RWPE2 (cell line): ENCODE measurements at regions not wholly inside any gene's neighbourhood (a gene's known extent, or its start where the extent isn't known, plus 50 kb on each side); places are given as distances from the start of the nearest gene placed in this dataset.

Experiments
- ATAC-seq: fragments of 200-7000 bp; cut with Tn5 transposase; 3 replicates; pipeline ENCODE4 v1.9.1; 2021; ENCODE audit warnings: low read depth
- DNase-seq: peaks from one replicate; pipeline ENCODE4 v3.0.0-alpha.2; 2020; ENCODE audit warnings: low spot score
- H3K27ac ChIP-seq: fragments of 450-650 bp; 2 replicates; pipeline ENCODE4 v1.5.1; 2017; ENCODE audit warnings: mild to moderate bottlenecking; ENCODE audit not compliant: poor library complexity, severe bottlenecking
- H3K27me3 ChIP-seq: fragments of 250-450 bp; sonication (Bioruptor Pico); 2 replicates; pipeline ENCODE4 v1.5.1; 2021; ENCODE audit warnings: mild to moderate bottlenecking, moderate library complexity; ENCODE audit not compliant: insufficient read depth, poor library complexity, severe bottlenecking
- H3K36me3 ChIP-seq: fragments of 250-450 bp; sonication (Bioruptor Pico); 2 replicates; pipeline ENCODE4 v1.5.1; 2020; ENCODE audit warnings: low read depth, mild to moderate bottlenecking, moderate library complexity
- H3K4me1 ChIP-seq: fragments of 250-450 bp; sonication (Bioruptor Pico); 2 replicates; pipeline ENCODE4 v1.5.1; 2021; ENCODE audit warnings: mild to moderate bottlenecking, moderate library complexity; ENCODE audit not compliant: insufficient read depth, poor library complexity, severe bottlenecking
- H3K4me3 ChIP-seq: fragments of 250-450 bp; sonication (Bioruptor Pico); 2 replicates; pipeline ENCODE4 v1.5.1; 2021; ENCODE audit warnings: mild to moderate bottlenecking, moderate library complexity; ENCODE audit not compliant: severe bottlenecking
- H3K9me3 ChIP-seq: fragments of 250-450 bp; sonication (Bioruptor Pico); 2 replicates; pipeline ENCODE4 v1.5.1; 2021; ENCODE audit warnings: mild to moderate bottlenecking, moderate library complexity; ENCODE audit not compliant: severe bottlenecking
- TF ChIP-seq, protein P1 (sequence below): fragments of 450-650 bp; IDR thresholded peaks from one replicate; pipeline ENCODE4 v1.5.1; 2017; ENCODE audit warnings: mild to moderate bottlenecking, moderate library complexity; ENCODE audit not compliant: poor library complexity, severe bottlenecking

DNA sequence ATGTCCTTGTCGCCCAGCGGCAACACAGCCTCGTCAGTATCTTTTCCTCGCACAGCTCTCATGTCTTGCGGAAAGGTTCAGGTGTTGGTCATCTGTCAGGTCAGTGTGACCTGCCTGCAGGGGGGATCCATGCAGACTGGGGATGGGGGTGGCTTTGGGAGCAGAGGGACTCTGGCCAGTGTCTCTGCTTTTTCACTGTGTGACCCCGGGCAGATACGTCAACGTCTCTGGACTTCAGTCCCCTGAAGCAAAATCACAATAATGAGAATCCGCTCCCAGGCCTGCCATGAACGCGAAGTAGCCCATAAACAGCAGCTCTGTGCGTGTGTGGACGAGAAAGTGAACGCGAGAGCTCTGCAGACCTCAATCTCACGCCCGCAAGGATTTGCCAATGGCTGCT lies 75.7 kb upstream of the FCN1 start:
- no peaks in the 10 kb centered on the region for H3K4me1 ChIP-seq
- H3K4me3 ChIP-seq: no peak overlapping the region
- H3K27me3 ChIP-seq: peaks cover 15% of the 10 kb centered on the region
- H3K27ac ChIP-seq: no peak overlapping the region
- ATAC-seq: no peak
- TF ChIP-seq, protein P1, sequence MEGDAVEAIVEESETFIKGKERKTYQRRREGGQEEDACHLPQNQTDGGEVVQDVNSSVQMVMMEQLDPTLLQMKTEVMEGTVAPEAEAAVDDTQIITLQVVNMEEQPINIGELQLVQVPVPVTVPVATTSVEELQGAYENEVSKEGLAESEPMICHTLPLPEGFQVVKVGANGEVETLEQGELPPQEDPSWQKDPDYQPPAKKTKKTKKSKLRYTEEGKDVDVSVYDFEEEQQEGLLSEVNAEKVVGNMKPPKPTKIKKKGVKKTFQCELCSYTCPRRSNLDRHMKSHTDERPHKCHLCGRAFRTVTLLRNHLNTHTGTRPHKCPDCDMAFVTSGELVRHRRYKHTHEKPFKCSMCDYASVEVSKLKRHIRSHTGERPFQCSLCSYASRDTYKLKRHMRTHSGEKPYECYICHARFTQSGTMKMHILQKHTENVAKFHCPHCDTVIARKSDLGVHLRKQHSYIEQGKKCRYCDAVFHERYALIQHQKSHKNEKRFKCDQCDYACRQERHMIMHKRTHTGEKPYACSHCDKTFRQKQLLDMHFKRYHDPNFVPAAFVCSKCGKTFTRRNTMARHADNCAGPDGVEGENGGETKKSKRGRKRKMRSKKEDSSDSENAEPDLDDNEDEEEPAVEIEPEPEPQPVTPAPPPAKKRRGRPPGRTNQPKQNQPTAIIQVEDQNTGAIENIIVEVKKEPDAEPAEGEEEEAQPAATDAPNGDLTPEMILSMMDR: no peak
- no peaks in the 10 kb centered on the region for H3K36me3 ChIP-seq
- DNase-seq: no peak
- no peaks in the 10 kb centered on the region for H3K9me3 ChIP-seq

- DNase-seq: no peak
- peaks cover 15% of the 10 kb centered on the region for H3K27me3 ChIP-seq
- no peak for ATAC-seq
These were observed 76.4 kb upstream of the FCN1 start for GRCh38 chr9:134993996-134994720.

DNA sequence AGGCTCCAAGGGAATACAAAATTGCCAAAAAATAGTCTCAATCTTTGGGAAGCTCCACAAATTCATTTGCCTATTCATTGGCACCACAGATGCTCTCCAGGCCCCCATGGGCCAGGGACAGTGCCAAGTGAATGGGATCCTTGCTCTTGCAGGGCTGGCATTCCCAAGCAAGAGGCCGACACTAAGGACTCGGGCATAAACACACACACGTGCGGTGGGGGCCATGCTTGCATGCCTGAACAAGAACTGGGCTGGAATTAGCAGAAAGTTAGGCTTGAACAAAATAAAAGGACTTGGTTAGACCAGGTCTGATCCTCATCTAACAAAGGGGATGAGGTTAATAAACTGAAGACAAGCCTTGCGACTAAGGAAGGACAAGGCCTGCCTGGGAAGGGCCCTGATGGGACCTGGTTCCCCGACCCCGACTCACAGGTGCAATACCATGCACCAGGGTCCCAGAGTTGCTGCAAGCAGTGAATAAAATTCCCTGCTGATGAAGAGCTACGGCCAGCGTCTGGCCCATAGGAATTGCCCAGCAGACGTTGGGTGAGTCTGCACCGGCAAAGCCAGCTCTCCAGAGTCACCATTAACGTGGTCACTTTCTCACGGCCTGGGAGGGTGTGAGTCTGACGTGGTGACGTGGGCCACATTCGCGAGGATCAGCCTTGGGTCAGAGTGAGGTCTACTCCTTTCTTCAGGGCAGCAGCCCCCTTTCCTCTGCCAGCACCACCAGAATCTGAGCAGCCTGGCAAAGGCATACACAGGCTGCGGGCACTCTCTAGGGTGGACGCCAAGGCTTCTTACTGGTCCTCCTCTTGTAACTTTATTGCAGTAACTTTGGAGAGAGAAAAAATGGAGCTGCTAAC lies 77.4 kb upstream of the FCN1 start:
- Histone ChIP-seq H3K4me3 (no peak overlapping the region), H3K36me3 (no peaks in the 10 kb centered on the region), H3K27ac (no peak overlapping the region), H3K4me1 (no peaks in the 10 kb centered on the region), H3K9me3 (peaks cover 1% of the 10 kb centered on the region), H3K27me3 (peaks cover 15% of the 10 kb centered on the region)
- DNase-seq (no peak), ATAC-seq (no peak)
- TF ChIP-seq, protein P1: no peak

More at GRCh38 chr9:134993996-134994720, 76.4 kb upstream of the FCN1 start:
- TF ChIP-seq, protein P1: no peak
- Histone ChIP-seq H3K4me3 (no peak overlapping the region), H3K36me3 (no peaks in the 10 kb centered on the region), H3K27ac (no peak overlapping the region), H3K4me1 (no peaks in the 10 kb centered on the region), H3K9me3 (no peaks in the 10 kb centered on the region)

- peaks cover 7% of the 10 kb centered on the region for H3K9me3 ChIP-seq
- H3K36me3 ChIP-seq: no peaks in the 10 kb centered on the region
- H3K27ac ChIP-seq: no peak overlapping the region
- TF ChIP-seq, protein P1: no peak
- ATAC-seq (no peak), DNase-seq (no peak)
- H3K4me3 ChIP-seq: no peak overlapping the region
- no peaks in the 10 kb centered on the region for H3K4me1 ChIP-seq
- H3K27me3 ChIP-seq: peaks cover 15% of the 10 kb centered on the region
These were observed 78.0 kb upstream of the FCN1 start for GRCh38 chr9:134995792-134996120.
